ENCODE measurements at regions not wholly inside any gene's neighbourhood (a gene's known extent, or its start where the extent isn't known, plus 50 kb on each side); places are given as distances from the start of the nearest gene placed in this dataset.

DNA sequence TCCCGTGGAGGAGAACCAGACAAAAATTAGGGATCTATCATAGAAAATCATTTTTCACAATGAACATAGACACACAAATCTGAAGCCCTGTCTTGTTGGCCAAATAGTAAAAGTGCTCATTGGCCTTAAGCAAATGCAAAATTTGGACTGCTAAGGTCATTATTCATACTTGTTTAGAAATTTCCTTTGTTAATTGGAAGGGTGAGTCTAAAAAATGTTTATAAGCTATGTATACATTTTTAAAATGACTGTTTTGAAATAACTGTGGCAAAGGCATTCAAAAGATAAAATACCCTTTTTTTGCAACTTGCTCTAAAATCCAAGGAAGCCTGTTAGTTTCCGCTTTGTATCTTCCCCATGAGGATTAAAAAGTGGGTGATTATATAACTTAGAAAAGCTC is 195.0 kb downstream of the ZNF330 start:
- TF ChIP-seq, protein P1, sequence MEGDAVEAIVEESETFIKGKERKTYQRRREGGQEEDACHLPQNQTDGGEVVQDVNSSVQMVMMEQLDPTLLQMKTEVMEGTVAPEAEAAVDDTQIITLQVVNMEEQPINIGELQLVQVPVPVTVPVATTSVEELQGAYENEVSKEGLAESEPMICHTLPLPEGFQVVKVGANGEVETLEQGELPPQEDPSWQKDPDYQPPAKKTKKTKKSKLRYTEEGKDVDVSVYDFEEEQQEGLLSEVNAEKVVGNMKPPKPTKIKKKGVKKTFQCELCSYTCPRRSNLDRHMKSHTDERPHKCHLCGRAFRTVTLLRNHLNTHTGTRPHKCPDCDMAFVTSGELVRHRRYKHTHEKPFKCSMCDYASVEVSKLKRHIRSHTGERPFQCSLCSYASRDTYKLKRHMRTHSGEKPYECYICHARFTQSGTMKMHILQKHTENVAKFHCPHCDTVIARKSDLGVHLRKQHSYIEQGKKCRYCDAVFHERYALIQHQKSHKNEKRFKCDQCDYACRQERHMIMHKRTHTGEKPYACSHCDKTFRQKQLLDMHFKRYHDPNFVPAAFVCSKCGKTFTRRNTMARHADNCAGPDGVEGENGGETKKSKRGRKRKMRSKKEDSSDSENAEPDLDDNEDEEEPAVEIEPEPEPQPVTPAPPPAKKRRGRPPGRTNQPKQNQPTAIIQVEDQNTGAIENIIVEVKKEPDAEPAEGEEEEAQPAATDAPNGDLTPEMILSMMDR (IDR thresholded peaks at IDR 0.05): no peak
- no peak for TF ChIP-seq POLR2A (IDR thresholded peaks at IDR 0.05)

Measured in tibial nerve (tissue), 3 donors.